ENCODE measurements at regions not wholly inside any gene's neighbourhood (a gene's known extent, or its start where the extent isn't known, plus 50 kb on each side); places are given as distances from the start of the nearest gene placed in this dataset.

GRCh38 chr1:172833954-172834353 lies 175.1 kb downstream of the FASLG start:
- ATAC-seq = no peak
- TF ChIP-seq ESRRG (CRISPR knock-in tag; IDR thresholded peaks at IDR 0.05) (no peak), ZFP3 (CRISPR knock-in tag; IDR thresholded peaks at IDR 0.05) (no peak), SNAI2 (CRISPR knock-in tag; IDR thresholded peaks at IDR 0.05) (no peak), TOX (CRISPR knock-in tag; IDR thresholded peaks at IDR 0.05; ENCODE audit: borderline replicate concordance) (no peak), ZNF565 (CRISPR knock-in tag; conservative IDR thresholded peaks at IDR 0.05; ENCODE audit: low read depth) (no peak), GLIS3 (CRISPR knock-in tag; IDR thresholded peaks at IDR 0.05) (no peak), PATZ1 (CRISPR knock-in tag; IDR thresholded peaks at IDR 0.05; ENCODE audit: borderline replicate concordance) (no peak), ZFP30 (CRISPR knock-in tag; IDR thresholded peaks at IDR 0.05) (no peak)

GRCh38 chr1:172834609-172835008 lies 175.7 kb downstream of the FASLG start:
- no peak for TF ChIP-seq SNAI2 (CRISPR knock-in tag; IDR thresholded peaks at IDR 0.05)
- TF ChIP-seq ARNTL (CRISPR knock-in tag; IDR thresholded peaks at IDR 0.05; ENCODE audit: borderline replicate concordance, low read depth) = no peak
- no peak for TF ChIP-seq PATZ1 (CRISPR knock-in tag; IDR thresholded peaks at IDR 0.05; ENCODE audit: borderline replicate concordance)
- no peak for TF ChIP-seq TOX (CRISPR knock-in tag; IDR thresholded peaks at IDR 0.05; ENCODE audit: borderline replicate concordance)
- TF ChIP-seq ZFP30 (CRISPR knock-in tag; IDR thresholded peaks at IDR 0.05) = no peak
- TF ChIP-seq TCF4 (CRISPR knock-in tag; IDR thresholded peaks at IDR 0.05; ENCODE audit: borderline replicate concordance) = no peak
- TF ChIP-seq PPARA (CRISPR knock-in tag; IDR thresholded peaks at IDR 0.05; ENCODE audit: borderline replicate concordance) = no peak
- TF ChIP-seq CREB5 (CRISPR knock-in tag; IDR thresholded peaks at IDR 0.05; ENCODE audit: low read depth) = no peak
- TF ChIP-seq TSHZ2 (CRISPR knock-in tag; IDR thresholded peaks at IDR 0.05) = no peak
- ATAC-seq = no peak

- ATAC-seq = no peak
- TF ChIP-seq CSDC2 (CRISPR knock-in tag; IDR thresholded peaks at IDR 0.05) (no peak), RARB (CRISPR knock-in tag; IDR thresholded peaks at IDR 0.05) (no peak), POU6F1 (CRISPR knock-in tag; IDR thresholded peaks at IDR 0.05; ENCODE audit: borderline replicate concordance, low read depth) (no peak), PATZ1 (CRISPR knock-in tag; IDR thresholded peaks at IDR 0.05; ENCODE audit: borderline replicate concordance) (no peak), BACH2 (CRISPR knock-in tag; IDR thresholded peaks at IDR 0.05; ENCODE audit: borderline replicate concordance) (no peak), SNAI2 (CRISPR knock-in tag; IDR thresholded peaks at IDR 0.05) (no peak)
Observed at GRCh38 chr1:172835834-172836233, 176.9 kb downstream of the FASLG start.
